H1 (cell line): ENCODE measurements at regions not wholly inside any gene's neighbourhood (a gene's known extent, or its start where the extent isn't known, plus 50 kb on each side); places are given as distances from the start of the nearest gene placed in this dataset.

Experiments used
- CTCF ChIP-seq, 3 experiments: IDR thresholded peaks; 1 replicate in 2 of 3; 2 replicates in 1 of 3; pipeline versions ENCODE4 v1.5.1 to v1.6.1; 2011; ENCODE audit warnings: low read length in 3 of 3, mild to moderate bottlenecking in 3 of 3, inconsistent platforms in 2 of 3, low read depth in 1 of 3, moderate library complexity in 1 of 3; ENCODE audit not compliant: insufficient read depth in 1 of 3; ENCODE audit errors: control extremely low read depth in 1 of 3
- EZH2 ChIP-seq: fragments of 200-600 bp; sonication (generic); IDR thresholded peaks from 2 replicates; pipeline ENCODE4 v1.7.1; 2012; ENCODE audit warnings: low read depth, mild to moderate bottlenecking, moderate library complexity, low read length, inconsistent platforms; ENCODE audit not compliant: severe bottlenecking
- JUN ChIP-seq: IDR thresholded peaks from 2 replicates; pipeline ENCODE4 v1.6.1; 2011; ENCODE audit warnings: low read depth, mild to moderate bottlenecking, improper control_type of control experiment, low read length
- MAX ChIP-seq: IDR thresholded peaks from 2 replicates; pipeline ENCODE4 v1.6.1; 2012; ENCODE audit warnings: inconsistent platforms
- POLR2A ChIP-seq, 2 experiments: IDR thresholded peaks; 1 replicate in 1 of 2; 2 replicates in 1 of 2; pipeline ENCODE4 v1.6.1; 2011; ENCODE audit warnings: low read depth in 2 of 2, low read length in 2 of 2, mild to moderate bottlenecking in 2 of 2; ENCODE audit errors: control extremely low read depth in 1 of 2
- POLR2AphosphoS5 ChIP-seq: IDR thresholded peaks from 2 replicates; pipeline ENCODE4 v1.6.1; 2011; ENCODE audit warnings: low read depth, low read length
- RAD21 ChIP-seq, 2 experiments: IDR thresholded peaks in 1 of 2; conservative IDR thresholded peaks in 1 of 2; 2 replicates each; pipeline ENCODE4 v1.6.1; 2011; ENCODE audit warnings: low read depth in 2 of 2, low read length in 2 of 2, improper control_type of control experiment in 1 of 2, inconsistent platforms in 1 of 2, mild to moderate bottlenecking in 1 of 2, moderate library complexity in 1 of 2
- SP1 ChIP-seq: IDR thresholded peaks from 2 replicates; pipeline ENCODE4 v1.6.1; 2011; ENCODE audit warnings: low read depth, low read length
- TAF1 ChIP-seq: IDR thresholded peaks from 2 replicates; pipeline ENCODE4 v1.6.1; 2011; ENCODE audit warnings: mild to moderate bottlenecking, low read depth, low read length
- TCF12 ChIP-seq: IDR thresholded peaks from 2 replicates; pipeline ENCODE4 v1.6.1; 2011; ENCODE audit warnings: low read depth, mild to moderate bottlenecking, low read length

GRCh38 chr4:1539859-1540600, 133.8 kb upstream of the NKX1-1 start:
- TF ChIP-seq POLR2AphosphoS5, result no peak
- no peak for TF ChIP-seq CTCF (IDR thresholded peaks at IDR 0.05; ENCODE audit: control extremely low read depth in 1 of 3, insufficient read depth in 1 of 3, low read depth in 1 of 3, low read length in 3 of 3)
- no peak for TF ChIP-seq POLR2A (IDR thresholded peaks at IDR 0.05; ENCODE audit: control extremely low read depth in 1 of 2, low read depth in 2 of 2, low read length in 2 of 2)
- TF ChIP-seq MAX, result no peak
- TF ChIP-seq TAF1, result no peak
- no peak for TF ChIP-seq EZH2
- no peak for TF ChIP-seq TCF12
- TF ChIP-seq JUN, result no peak
- no peak for TF ChIP-seq SP1
- TF ChIP-seq RAD21 (IDR thresholded peaks at IDR 0.05 in 1 of 2, conservative IDR thresholded peaks at IDR 0.05 in 1 of 2; ENCODE audit: low read depth in 2 of 2, low read length in 2 of 2), result no peak
